ENCODE measurements at regions not wholly inside any gene's neighbourhood (a gene's known extent, or its start where the extent isn't known, plus 50 kb on each side); places are given as distances from the start of the nearest gene placed in this dataset.
"Not testable (repeated sequence)": the region's sequence is repeated elsewhere in the genome, so short reads cannot be mapped to it uniquely, and the experiment has no call there.

GRCh38 chrX:82734140-82734539 is 774.0 kb upstream of the POU3F4 start:
- no peak for DNase-seq

- not testable (repeated sequence) for DNase-seq
These were observed 769.8 kb upstream of the POU3F4 start for GRCh38 chrX:82738313-82738712.

- DNase-seq = no peak
These were observed 765.7 kb upstream of the POU3F4 start for GRCh38 chrX:82742351-82742750.

GRCh38 chrX:82745725-82746124 is 762.4 kb upstream of the POU3F4 start:
- not testable (repeated sequence) for DNase-seq

GRCh38 chrX:82748906-82749505 is 759.1 kb upstream of the POU3F4 start:
- no peak for DNase-seq

- no peak for DNase-seq
These were observed 751.8 kb upstream of the POU3F4 start for GRCh38 chrX:82756272-82756671.

GRCh38 chrX:82757614-82758013 is 750.5 kb upstream of the POU3F4 start:
- no peak for DNase-seq

GRCh38 chrX:82764521-82764920 is 743.6 kb upstream of the POU3F4 start:
- DNase-seq = no peak

GRCh38 chrX:82765811-82766210 is 742.3 kb upstream of the POU3F4 start:
- no peak for DNase-seq

- no peak for DNase-seq
These were observed 732.7 kb upstream of the POU3F4 start for GRCh38 chrX:82775426-82775825.

- DNase-seq = no peak
These were observed 726.1 kb upstream of the POU3F4 start for GRCh38 chrX:82782014-82782413.

- DNase-seq = not testable (repeated sequence)
These were observed 695.2 kb upstream of the POU3F4 start for GRCh38 chrX:82812902-82813301.

GRCh38 chrX:82813671-82814078 is 694.4 kb upstream of the POU3F4 start:
- DNase-seq = no peak

- no peak for DNase-seq
These were observed 692.1 kb upstream of the POU3F4 start for GRCh38 chrX:82816001-82816400.

GRCh38 chrX:82816562-82816961 is 691.5 kb upstream of the POU3F4 start:
- DNase-seq = no peak

- no peak for DNase-seq
These were observed 665.8 kb upstream of the POU3F4 start for GRCh38 chrX:82842286-82842685.

GRCh38 chrX:82848111-82848510 is 660.0 kb upstream of the POU3F4 start:
- no peak for DNase-seq

Data from NCI-H1417 (cell line).